GM12878 (cell line): ENCODE measurements at regions not wholly inside any gene's neighbourhood (a gene's known extent, or its start where the extent isn't known, plus 50 kb on each side); places are given as distances from the start of the nearest gene placed in this dataset.
A peak's percentile ranks its signal among the peaks of the same experiment; 100 is the strongest.

Source experiments
- ATAC-seq: fragments of 200-7000 bp; cut with Tn5 transposase; 3 replicates; pipeline ENCODE4 v1.9.1; 2020; ENCODE audit warnings: mild to moderate bottlenecking, moderate library complexity
- BruUV-seq: library from RNA; stranded (reverse); fragments of 400-500 nt; replicated peaks from 2 replicates; lab custom pipeline; 2021; lab: Mats Ljungman, UMichigan
- CTCF ChIA-PET: fragments of 300-600 bp; sonication (Branson Sonifier 250); formaldehyde crosslinking; extraction: SDS; loops from one replicate; lab custom pipeline; 2021; ENCODE audit warnings: inconsistent platforms; lab: Yijun Ruan, JAX
- POLR2A ChIA-PET: fragments of 350-600 bp; formaldehyde crosslinking; extraction: SDS; loops from one replicate; lab custom pipeline; 2021; ENCODE audit warnings: inconsistent platforms; lab: Charles Lee
- RAD21 ChIA-PET: fragments of 300-600 bp; sonication (Branson Sonifier 250); formaldehyde crosslinking; loops from one replicate; lab custom pipeline; 2023; ENCODE audit warnings: antibody characterized with exemption; ENCODE audit not compliant: unreplicated experiment; lab: Charles Lee
- SMC1A ChIA-PET: fragments of 300-600 bp; sonication (Branson Sonifier 250); formaldehyde crosslinking; loops from one replicate; lab custom pipeline; 2023; ENCODE audit not compliant: unreplicated experiment, uncharacterized antibody; lab: Charles Lee
- DNase-seq: peaks from one replicate; pipeline ENCODE4 v3.0.0-alpha.2; 2011; ENCODE audit warnings: low read depth, low spot score
- FAIRE-seq: peaks from 3 replicates; lab custom pipeline; 2011; peaks lifted over from hg19 to GRCh38; lab: Jason Lieb, UNC
- H2AFZ ChIP-seq: 2 replicates; pipeline ENCODE4 v1.6.0; 2011; ENCODE audit warnings: low read depth, low read length, control low read depth; ENCODE audit not compliant: control insufficient read depth
- H3K27ac ChIP-seq: 2 replicates; pipeline ENCODE4 v1.5.1; 2011; ENCODE audit warnings: control low read depth; ENCODE audit not compliant: control insufficient read depth, insufficient read depth
- H3K27me3 ChIP-seq, 2 experiments: replicated peaks in 1 of 2; 2 replicates each; pipeline versions ENCODE4 v1.6.0 to v1.6.1; 2011; ENCODE audit warnings: low read length in 1 of 2; ENCODE audit not compliant: control insufficient read depth in 2 of 2, insufficient read depth in 2 of 2
- H3K36me3 ChIP-seq, 2 experiments: 2 replicates each; pipeline ENCODE4 v1.5.1; 2011; ENCODE audit warnings: low read length in 1 of 2; ENCODE audit not compliant: control insufficient read depth in 2 of 2, insufficient read depth in 2 of 2
- H3K4me1 ChIP-seq: 2 replicates; pipeline ENCODE4 v1.6.1; 2011; ENCODE audit warnings: mild to moderate bottlenecking, low read length, moderate library complexity, mixed read lengths; ENCODE audit not compliant: control insufficient read depth, insufficient read depth
- H3K4me2 ChIP-seq: 2 replicates; pipeline ENCODE4 v1.6.0; 2011; ENCODE audit warnings: control low read depth; ENCODE audit not compliant: control insufficient read depth, insufficient read depth
- H3K4me3 ChIP-seq: fragments of 200-600 bp; sonication (generic); 2 replicates; pipeline ENCODE4 v1.5.1; 2016
- H3K79me2 ChIP-seq: 2 replicates; pipeline ENCODE4 v1.6.0; 2011; ENCODE audit warnings: low read length; ENCODE audit not compliant: control insufficient read depth, insufficient read depth
- H3K9ac ChIP-seq: 2 replicates; pipeline ENCODE4 v1.8.0; 2011; ENCODE audit warnings: low read length, control low read depth, mixed read lengths; ENCODE audit not compliant: control insufficient read depth, insufficient read depth
- H3K9me3 ChIP-seq: replicated peaks from 3 replicates; pipeline ENCODE4 v1.5.1; 2011; ENCODE audit warnings: mild to moderate bottlenecking, low read length; ENCODE audit not compliant: control insufficient read depth, insufficient read depth
- H4K20me1 ChIP-seq: 2 replicates; pipeline ENCODE4 v1.6.0; 2011; ENCODE audit not compliant: control insufficient read depth, insufficient read depth
- CHD2 ChIP-seq: IDR thresholded peaks from 2 replicates; pipeline ENCODE4 v1.6.1; 2011; ENCODE audit warnings: low read depth, low read length, improper control_type of control experiment, borderline replicate concordance
- POLR2AphosphoS2 ChIP-seq: IDR thresholded peaks from 2 replicates; pipeline ENCODE4 v1.6.1; 2011; ENCODE audit warnings: low read depth, mild to moderate bottlenecking, low read length, improper control_type of control experiment, moderate library complexity
- SIN3A ChIP-seq: IDR thresholded peaks from 2 replicates; pipeline ENCODE4 v1.6.1; 2012; ENCODE audit warnings: low read depth, low read length, improper control_type of control experiment
- SMC3 ChIP-seq: IDR thresholded peaks from 2 replicates; pipeline ENCODE4 v1.6.1; 2011; ENCODE audit warnings: low read length, improper control_type of control experiment, borderline replicate concordance
- SRF ChIP-seq, 2 experiments: IDR thresholded peaks; 2 replicates each; pipeline ENCODE4 v1.6.1; 2011; ENCODE audit warnings: low read depth in 2 of 2, low read length in 2 of 2, mild to moderate bottlenecking in 1 of 2, moderate library complexity in 1 of 2
- STAT3 ChIP-seq: IDR thresholded peaks from 2 replicates; pipeline ENCODE4 v1.6.1; 2011; ENCODE audit warnings: low read depth, low read length, improper control_type of control experiment
- WRNIP1 ChIP-seq: IDR thresholded peaks from 2 replicates; pipeline ENCODE4 v1.6.1; 2011; ENCODE audit warnings: low read depth, low read length, improper control_type of control experiment, borderline replicate concordance
- WGBS: methylation state at CpG from one replicate; pipeline ENCODE4 v1.1.6; 2016; ENCODE audit warnings: low lambda C conversion rate; ENCODE audit not compliant: insufficient replicate concordance, insufficient coverage; ENCODE audit errors: missing lambda C conversion rate; 5-methylcytosine and 5-hydroxymethylcytosine counted together
- in situ Hi-C: fragments of 300-500 bp; cut with MboI; formaldehyde crosslinking; loops from 9 replicates; pipeline ENCODE4 v1.14.3; 2018; ENCODE audit warnings: mixed read lengths
- intact Hi-C: fragments of 100-400 bp; cut with micrococcal nuclease; formaldehyde crosslinking; loops from one replicate; pipeline ENCODE4 v1.14.2; 2022; ENCODE audit not compliant: unreplicated experiment
- TF ChIP-seq, protein P1 (sequence below): fragments of 450-650 bp; formaldehyde crosslinking; IDR thresholded peaks from 2 replicates; pipeline ENCODE4 v1.4.0; 2022; ENCODE audit warnings: mild to moderate bottlenecking, moderate library complexity
- TF ChIP-seq, protein P2 (sequence below): IDR thresholded peaks from 2 replicates; pipeline ENCODE4 v1.6.1; 2011; ENCODE audit warnings: borderline replicate concordance, low read depth, mild to moderate bottlenecking, moderate library complexity, low read length; ENCODE audit not compliant: insufficient read depth, poor library complexity, severe bottlenecking
- TF ChIP-seq, protein P3 (sequence below): IDR thresholded peaks from 2 replicates; pipeline ENCODE4 v1.6.1; 2011; ENCODE audit warnings: mild to moderate bottlenecking, low read depth, low read length, moderate library complexity; ENCODE audit not compliant: insufficient replicate concordance
- TF ChIP-seq, protein P4 (sequence below): fragments of 450-650 bp; IDR thresholded peaks from 2 replicates; pipeline ENCODE4 v1.6.1; 2017; ENCODE audit warnings: mild to moderate bottlenecking, low read depth, inconsistent platforms; ENCODE audit not compliant: poor library complexity, severe bottlenecking

DNA sequence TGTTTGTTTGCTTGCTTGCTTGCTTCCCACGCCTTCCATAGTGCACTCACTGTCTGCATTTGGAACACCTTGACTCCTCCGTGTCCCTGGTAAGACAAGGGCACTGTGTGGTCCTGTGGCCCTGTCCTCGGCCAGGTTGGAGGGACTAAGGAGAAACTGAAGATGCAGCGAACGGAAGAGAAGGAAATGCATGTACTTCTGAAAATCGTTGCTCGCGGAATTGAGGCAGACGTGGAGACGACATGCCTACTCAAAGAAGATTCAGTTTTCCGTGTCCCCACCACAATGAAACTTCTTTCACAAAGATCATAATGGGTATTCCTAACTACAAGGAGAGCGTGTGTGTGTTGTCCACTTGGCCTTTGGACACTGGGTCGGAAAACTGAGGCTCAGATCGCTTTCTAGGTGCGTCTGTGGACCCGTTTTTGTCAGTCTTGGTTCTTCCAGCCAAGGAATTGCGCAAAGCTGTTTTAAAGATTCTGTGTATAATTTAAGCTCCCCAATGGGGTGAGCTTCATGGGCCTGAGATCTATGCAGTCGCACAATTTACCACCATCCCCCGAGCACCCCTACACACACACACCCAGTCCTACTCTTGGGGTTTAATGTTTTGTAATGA, 120.4 kb upstream of the ZNF184 start (continued):
- TF ChIP-seq, protein P1, sequence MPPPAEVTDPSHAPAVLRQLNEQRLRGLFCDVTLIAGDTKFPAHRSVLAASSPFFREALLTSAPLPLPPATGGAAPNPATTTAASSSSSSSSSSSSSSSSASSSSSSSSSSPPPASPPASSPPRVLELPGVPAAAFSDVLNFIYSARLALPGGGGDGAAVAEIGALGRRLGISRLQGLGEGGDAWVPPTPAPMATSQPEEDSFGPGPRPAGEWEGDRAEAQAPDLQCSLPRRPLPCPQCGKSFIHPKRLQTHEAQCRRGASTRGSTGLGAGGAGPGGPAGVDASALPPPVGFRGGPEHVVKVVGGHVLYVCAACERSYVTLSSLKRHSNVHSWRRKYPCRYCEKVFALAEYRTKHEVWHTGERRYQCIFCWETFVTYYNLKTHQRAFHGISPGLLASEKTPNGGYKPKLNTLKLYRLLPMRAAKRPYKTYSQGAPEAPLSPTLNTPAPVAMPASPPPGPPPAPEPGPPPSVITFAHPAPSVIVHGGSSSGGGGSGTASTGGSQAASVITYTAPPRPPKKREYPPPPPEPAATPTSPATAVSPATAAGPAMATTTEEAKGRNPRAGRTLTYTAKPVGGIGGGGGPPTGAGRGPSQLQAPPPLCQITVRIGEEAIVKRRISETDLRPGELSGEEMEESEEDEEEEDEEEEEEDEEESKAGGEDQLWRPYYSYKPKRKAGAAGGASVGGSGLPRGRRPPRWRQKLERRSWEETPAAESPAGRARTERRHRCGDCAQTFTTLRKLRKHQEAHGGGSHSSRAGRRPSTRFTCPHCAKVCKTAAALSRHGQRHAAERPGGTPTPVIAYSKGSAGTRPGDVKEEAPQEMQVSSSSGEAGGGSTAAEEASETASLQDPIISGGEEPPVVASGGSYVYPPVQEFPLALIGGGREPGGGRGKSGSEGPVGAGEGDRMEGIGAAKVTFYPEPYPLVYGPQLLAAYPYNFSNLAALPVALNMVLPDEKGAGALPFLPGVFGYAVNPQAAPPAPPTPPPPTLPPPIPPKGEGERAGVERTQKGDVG = no peak
- TF ChIP-seq, all 136 proteins: peak for 0

DNA sequence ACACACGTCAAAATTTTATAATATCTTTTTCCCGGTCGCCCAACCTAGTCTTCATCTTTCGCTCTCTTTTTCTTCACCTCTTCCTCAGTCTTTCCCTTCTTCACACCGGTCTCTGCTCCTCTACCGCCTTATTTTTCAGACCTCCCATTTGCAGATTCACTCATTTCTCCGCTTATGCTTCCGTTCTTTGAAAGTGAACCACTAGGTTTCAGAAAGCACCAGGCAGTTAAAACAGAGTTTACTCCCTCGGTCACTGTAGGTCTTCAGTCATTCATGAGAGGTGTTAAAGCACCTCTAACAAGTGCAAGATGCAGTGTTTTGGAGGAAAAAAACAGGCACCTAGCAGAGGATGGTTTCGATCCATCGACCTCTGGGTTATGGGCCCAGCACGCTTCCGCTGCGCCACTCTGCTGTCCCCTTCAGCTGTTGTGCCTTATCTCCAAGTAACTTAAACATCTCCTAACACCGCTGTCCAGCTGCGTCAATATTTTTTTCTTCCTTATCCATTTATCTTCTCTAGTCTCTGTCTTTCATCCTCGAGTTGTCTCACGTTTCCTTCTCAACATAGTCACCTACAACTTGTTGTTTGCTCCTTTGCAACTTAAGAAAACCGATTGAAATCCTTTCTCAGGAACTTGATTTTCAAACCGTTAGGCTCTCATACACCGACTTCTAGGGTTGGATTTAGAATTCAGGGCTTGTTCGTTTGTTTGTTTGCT, 119.7 kb upstream of the ZNF184 start:
- Histone ChIP-seq H2AFZ (peak overlapping the region; percentile 85), H3K4me2 (peak overlapping the region; percentile 14), H4K20me1 (no peaks in the 10 kb centered on the region), H3K4me3 (peak overlapping the region; percentile 81), H3K27me3 (no peaks in the 10 kb centered on the region), H3K9me3 (no peaks in the 10 kb centered on the region), H3K4me1 (peaks cover 11% of the 10 kb centered on the region), H3K79me2 (no peaks in the 10 kb centered on the region), H3K9ac (peak overlapping the region; percentile 53; the same call in 1 of the 2 replicates), H3K27ac (peak overlapping the region; percentile 9; the same call in 1 of the 2 replicates), H3K36me3 (no peaks in the 10 kb centered on the region)
- ATAC-seq = peak; percentile 94
- ChIA-PET SMC1A (interaction anchor here (0.6 to 1.4 kb wide), 5 partner anchors 16 to 95 kb away, joined by 3 to 6 read pairs (median 4); no protein-coding TSS in a partner anchor), POLR2A (no interaction called here), RAD21 (interaction anchor here (0.6 to 1.2 kb wide), 2 partner anchors 16 to 22 kb away, joined by 3 read pairs; no protein-coding TSS in a partner anchor), CTCF (interaction anchor here (1.2 to 2.4 kb wide), 7 partner anchors 16 to 340 kb away, joined by 3 to 9 read pairs (median 7); no protein-coding TSS in a partner anchor)
- intact Hi-C loops = loop anchor here (2.0 to 5.0 kb wide), 5 partner anchors 40 to 405 kb away; no protein-coding TSS in a partner anchor
- 1% methylated on average over 22 of the region's 22 CpGs for WGBS
- peak; percentile 89 for DNase-seq
- BruUV-seq = no TSS peak
- in situ Hi-C loops = no loop called here
- peak; percentile 89 for FAIRE-seq
- TF ChIP-seq SIN3A (no peak), SMC3 (no peak), CHD2 (no peak), STAT3 (no peak), POLR2AphosphoS2 (no peak), WRNIP1 (no peak), SRF (IDR thresholded peaks at IDR 0.05; ENCODE audit: low read depth in 2 of 2, low read length in 2 of 2) (no peak)
- TF ChIP-seq, protein P2, sequence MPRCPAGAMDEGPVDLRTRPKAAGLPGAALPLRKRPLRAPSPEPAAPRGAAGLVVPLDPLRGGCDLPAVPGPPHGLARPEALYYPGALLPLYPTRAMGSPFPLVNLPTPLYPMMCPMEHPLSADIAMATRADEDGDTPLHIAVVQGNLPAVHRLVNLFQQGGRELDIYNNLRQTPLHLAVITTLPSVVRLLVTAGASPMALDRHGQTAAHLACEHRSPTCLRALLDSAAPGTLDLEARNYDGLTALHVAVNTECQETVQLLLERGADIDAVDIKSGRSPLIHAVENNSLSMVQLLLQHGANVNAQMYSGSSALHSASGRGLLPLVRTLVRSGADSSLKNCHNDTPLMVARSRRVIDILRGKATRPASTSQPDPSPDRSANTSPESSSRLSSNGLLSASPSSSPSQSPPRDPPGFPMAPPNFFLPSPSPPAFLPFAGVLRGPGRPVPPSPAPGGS = no peak
- TF ChIP-seq, protein P3, sequence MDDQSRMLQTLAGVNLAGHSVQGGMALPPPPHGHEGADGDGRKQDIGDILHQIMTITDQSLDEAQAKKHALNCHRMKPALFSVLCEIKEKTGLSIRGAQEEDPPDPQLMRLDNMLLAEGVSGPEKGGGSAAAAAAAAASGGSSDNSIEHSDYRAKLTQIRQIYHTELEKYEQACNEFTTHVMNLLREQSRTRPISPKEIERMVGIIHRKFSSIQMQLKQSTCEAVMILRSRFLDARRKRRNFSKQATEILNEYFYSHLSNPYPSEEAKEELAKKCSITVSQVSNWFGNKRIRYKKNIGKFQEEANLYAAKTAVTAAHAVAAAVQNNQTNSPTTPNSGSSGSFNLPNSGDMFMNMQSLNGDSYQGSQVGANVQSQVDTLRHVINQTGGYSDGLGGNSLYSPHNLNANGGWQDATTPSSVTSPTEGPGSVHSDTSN = no peak
- TF ChIP-seq, protein P4, sequence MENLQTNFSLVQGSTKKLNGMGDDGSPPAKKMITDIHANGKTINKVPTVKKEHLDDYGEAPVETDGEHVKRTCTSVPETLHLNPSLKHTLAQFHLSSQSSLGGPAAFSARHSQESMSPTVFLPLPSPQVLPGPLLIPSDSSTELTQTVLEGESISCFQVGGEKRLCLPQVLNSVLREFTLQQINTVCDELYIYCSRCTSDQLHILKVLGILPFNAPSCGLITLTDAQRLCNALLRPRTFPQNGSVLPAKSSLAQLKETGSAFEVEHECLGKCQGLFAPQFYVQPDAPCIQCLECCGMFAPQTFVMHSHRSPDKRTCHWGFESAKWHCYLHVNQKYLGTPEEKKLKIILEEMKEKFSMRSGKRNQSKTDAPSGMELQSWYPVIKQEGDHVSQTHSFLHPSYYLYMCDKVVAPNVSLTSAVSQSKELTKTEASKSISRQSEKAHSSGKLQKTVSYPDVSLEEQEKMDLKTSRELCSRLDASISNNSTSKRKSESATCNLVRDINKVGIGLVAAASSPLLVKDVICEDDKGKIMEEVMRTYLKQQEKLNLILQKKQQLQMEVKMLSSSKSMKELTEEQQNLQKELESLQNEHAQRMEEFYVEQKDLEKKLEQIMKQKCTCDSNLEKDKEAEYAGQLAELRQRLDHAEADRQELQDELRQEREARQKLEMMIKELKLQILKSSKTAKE = peak; percentile 87
